ENCODE measurements at regions not wholly inside any gene's neighbourhood (a gene's known extent, or its start where the extent isn't known, plus 50 kb on each side); places are given as distances from the start of the nearest gene placed in this dataset.
"Not testable (repeated sequence)": the region's sequence is repeated elsewhere in the genome, so short reads cannot be mapped to it uniquely, and the experiment has no call there.

DNA sequence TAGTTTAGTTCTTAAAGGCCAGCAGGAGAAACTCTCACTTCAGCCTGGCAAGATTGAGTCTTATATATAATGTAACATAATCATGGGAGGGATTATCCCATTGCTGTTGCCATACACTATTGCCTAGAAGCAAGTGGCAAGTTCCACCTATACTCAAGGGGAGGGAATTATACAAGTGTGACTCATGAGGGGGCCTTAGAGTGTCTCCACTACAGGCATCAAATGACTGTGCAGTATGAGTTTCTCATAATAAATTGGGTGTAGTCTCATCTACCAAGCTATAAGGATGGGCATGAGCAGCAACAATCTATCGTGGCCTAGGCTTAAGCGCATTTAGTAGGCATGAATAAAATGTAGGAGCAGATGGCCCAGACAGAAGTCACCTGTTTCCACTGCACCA, 89.1 kb upstream of the C1GALT1C1 start:
- no peak for DNase-seq (ENCODE audit: low spot score)

DNA sequence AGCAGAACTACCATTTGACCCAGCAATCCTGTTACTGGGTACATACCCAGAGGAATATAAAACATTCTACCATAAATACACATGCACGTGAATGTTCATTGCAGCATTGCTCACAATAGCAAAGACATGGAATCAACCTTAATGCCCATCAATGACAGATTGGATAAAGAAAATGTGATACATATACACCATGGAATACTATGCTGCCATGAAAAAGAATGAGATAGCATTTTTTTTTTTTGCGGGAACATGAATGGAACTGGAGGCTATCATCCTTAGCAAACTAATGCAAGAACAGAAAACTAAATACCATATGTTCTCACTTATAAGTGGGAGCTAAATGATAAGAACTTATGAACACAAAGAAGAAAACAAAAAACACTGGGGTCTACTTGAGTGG, 72.5 kb upstream of the C1GALT1C1 start:
- not testable (repeated sequence) for DNase-seq (ENCODE audit: low spot score)

DNA sequence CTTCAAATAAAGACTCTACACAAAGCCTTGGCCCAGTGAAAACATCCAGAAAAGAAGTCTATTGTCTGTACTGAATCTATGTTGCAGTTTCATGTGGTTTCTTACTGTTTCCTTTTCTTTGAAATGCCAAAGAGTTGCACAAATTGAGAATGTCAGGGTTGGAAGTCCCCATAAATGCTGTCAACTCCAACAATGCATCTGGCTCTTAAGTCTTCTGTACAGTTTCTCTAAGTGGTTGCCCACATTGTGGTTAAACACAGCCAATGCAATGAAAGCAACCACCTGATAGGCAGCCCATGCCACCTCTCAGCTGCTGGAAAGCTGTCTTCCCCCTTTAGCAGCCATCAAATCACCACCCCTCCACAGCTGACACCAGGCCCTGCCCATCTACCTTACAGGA, 67.2 kb upstream of the C1GALT1C1 start:
- DNase-seq (ENCODE audit: low spot score), result no peak

DNA sequence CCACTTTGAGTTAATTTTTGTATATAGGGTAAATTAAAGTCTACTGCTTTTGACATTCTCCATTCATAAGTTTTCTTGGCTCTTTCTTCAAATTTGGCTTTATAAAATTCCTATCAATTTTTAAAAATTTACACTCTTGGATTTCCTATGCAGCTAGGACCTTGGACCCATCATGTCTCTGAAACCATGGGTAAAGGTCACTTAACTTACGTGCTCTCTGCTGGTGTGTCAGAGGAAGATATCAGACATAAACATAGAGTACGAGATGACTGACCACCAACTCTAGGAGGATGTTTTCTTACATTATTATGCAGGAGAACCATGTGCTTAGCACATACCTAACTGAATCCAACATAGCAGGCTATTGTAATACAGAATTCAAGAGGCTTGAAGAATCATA, 62.5 kb upstream of the C1GALT1C1 start:
- DNase-seq (ENCODE audit: low spot score), result no peak

DNA sequence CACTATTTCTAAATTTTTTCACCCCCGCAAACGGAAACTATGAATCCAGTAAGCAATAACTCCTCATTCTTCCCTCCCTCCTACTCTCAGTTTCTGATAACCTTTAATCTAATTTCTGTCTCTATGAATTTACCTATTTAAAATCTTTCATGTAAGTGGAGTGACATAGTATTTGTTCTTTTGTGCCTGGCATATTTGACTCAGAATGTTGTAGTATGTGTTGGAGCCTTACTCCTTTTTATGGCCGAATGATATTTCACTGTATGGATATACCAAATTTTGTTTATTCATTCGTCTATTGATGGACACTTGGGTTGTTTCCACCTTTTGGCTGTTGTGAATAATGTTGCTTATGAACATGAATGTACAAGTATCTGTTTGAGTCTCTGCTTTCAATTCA, 61.1 kb upstream of the C1GALT1C1 start:
- no peak for DNase-seq (ENCODE audit: low spot score)

DNA sequence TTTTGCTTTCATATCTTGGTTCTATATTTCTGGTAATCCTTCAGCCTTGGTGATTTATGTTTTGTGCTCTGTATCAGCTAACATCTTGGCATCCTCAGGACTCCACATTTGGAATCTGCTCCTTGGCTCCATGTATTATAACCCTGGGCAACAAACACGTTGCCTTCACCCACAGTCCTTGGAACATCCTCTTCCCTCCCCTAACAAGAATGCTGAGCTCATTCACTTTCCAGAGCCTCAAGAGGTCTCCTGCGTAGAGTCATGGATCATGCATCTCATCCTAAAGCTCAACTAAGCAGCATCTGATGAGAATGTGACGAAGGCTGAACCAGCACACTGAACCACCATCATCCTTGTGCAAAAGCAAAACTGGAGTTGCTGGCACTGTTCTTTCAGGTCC, 60.5 kb upstream of the C1GALT1C1 start:
- no peak for DNase-seq (ENCODE audit: low spot score)

DNA sequence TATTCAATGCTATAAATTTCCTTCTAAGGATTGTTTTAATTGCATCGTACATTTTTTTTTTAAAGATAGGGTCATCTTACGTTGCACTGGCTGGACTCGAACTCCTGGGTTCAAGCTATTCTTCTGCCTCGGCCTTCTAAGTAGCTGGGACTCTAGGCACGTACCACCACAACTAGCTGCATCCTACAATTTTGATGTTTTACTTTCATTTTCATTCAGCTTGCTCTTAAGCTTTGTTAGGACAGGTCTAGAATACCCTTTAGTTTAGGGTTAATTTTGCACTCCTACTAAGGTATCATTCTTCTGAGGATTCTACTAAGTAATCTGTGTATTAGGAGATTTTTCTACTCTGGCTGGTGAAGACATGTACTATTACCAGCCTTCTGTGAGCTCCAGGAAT, 50.2 kb upstream of the C1GALT1C1 start:
- no peak for DNase-seq (ENCODE audit: low spot score)
